Loucy (cell line): ENCODE measurements at regions not wholly inside any gene's neighbourhood (a gene's known extent, or its start where the extent isn't known, plus 50 kb on each side); places are given as distances from the start of the nearest gene placed in this dataset.
A peak's percentile ranks its signal among the peaks of the same experiment; 100 is the strongest.

ENCODE experiments used
- H2AFZ ChIP-seq: fragments of 200-600 bp; sonication (generic); 2 replicates; pipeline ENCODE4 v1.6.0; 2016; ENCODE audit warnings: antibody characterized with exemption, mild to moderate bottlenecking, low read length, moderate library complexity
- H3F3A ChIP-seq: fragments of 200-600 bp; 2 replicates; pipeline ENCODE4 v1.6.0; 2016; ENCODE audit warnings: antibody characterized with exemption, low read depth, mild to moderate bottlenecking
- H3K27me3 ChIP-seq: fragments of 200-600 bp; sonication (generic); 2 replicates; pipeline ENCODE4 v1.6.1; 2014; ENCODE audit warnings: low read length, mild to moderate bottlenecking; ENCODE audit not compliant: insufficient read depth, poor library complexity, severe bottlenecking
- H3K36me3 ChIP-seq: fragments of 200-600 bp; sonication (generic); 2 replicates; pipeline ENCODE4 v1.6.1; 2016; ENCODE audit warnings: low read length; ENCODE audit not compliant: insufficient read depth
- H3K4me1 ChIP-seq: fragments of 200-600 bp; sonication (generic); 2 replicates; pipeline ENCODE4 v1.5.1; 2014; ENCODE audit warnings: low read length, mild to moderate bottlenecking; ENCODE audit not compliant: insufficient read depth, poor library complexity, severe bottlenecking
- H3K4me2 ChIP-seq: fragments of 200-600 bp; sonication (generic); 2 replicates; pipeline ENCODE4 v1.6.0; 2014; ENCODE audit warnings: antibody characterized with exemption, low read length, low read depth, mild to moderate bottlenecking; ENCODE audit not compliant: poor library complexity, severe bottlenecking
- H3K4me3 ChIP-seq: fragments of 200-600 bp; sonication (generic); 2 replicates; pipeline ENCODE4 v1.5.1; 2014; ENCODE audit warnings: low read length, mild to moderate bottlenecking, mixed read lengths; ENCODE audit not compliant: poor library complexity, severe bottlenecking
- H3K79me2 ChIP-seq: fragments of 200-600 bp; sonication (generic); 2 replicates; pipeline ENCODE4 v1.6.1; 2014; ENCODE audit warnings: low read length; ENCODE audit not compliant: insufficient read depth
- H3K9ac ChIP-seq: fragments of 200-600 bp; sonication (generic); 2 replicates; pipeline ENCODE4 v1.6.0; 2014; ENCODE audit warnings: mild to moderate bottlenecking, low read depth, low read length, moderate library complexity; ENCODE audit not compliant: poor library complexity, severe bottlenecking
- H3K9me2 ChIP-seq: fragments of 200-600 bp; sonication (generic); replicated peaks from 2 replicates; pipeline ENCODE4 v1.6.1; 2016; ENCODE audit warnings: low read depth, low read length, mixed read lengths
- H3K9me3 ChIP-seq: fragments of 200-600 bp; sonication (generic); 2 replicates; pipeline ENCODE4 v1.6.1; 2014; ENCODE audit warnings: mild to moderate bottlenecking, antibody characterized with exemption, low read length, low read depth; ENCODE audit not compliant: insufficient read depth
- H4K20me1 ChIP-seq: fragments of 200-600 bp; sonication (generic); 2 replicates; pipeline ENCODE4 v1.6.0; 2014; ENCODE audit warnings: antibody characterized with exemption, low read length, mild to moderate bottlenecking; ENCODE audit not compliant: insufficient read depth, poor library complexity, severe bottlenecking
- CTCF ChIP-seq: fragments of 200-600 bp; sonication (generic); conservative IDR thresholded peaks from 2 replicates; pipeline ENCODE4 v1.5.1; 2014; ENCODE audit warnings: mild to moderate bottlenecking, antibody characterized with exemption, low read length
- EZH2phosphoT487 ChIP-seq: fragments of 200-600 bp; IDR thresholded peaks from 2 replicates; pipeline ENCODE4 v1.6.1; 2018; ENCODE audit warnings: antibody characterized with exemption, mild to moderate bottlenecking, moderate library complexity, borderline replicate concordance

- no peaks in the 10 kb centered on the region for H3K79me2 ChIP-seq
- H3K9ac ChIP-seq = no peak overlapping the region
- no peak overlapping the region for H3K4me2 ChIP-seq
- no peak overlapping the region for H3K4me3 ChIP-seq
- H3F3A ChIP-seq = no peaks in the 10 kb centered on the region
- TF ChIP-seq CTCF (no peak), EZH2phosphoT487 (no peak)
- H3K4me1 ChIP-seq = no peaks in the 10 kb centered on the region
- H4K20me1 ChIP-seq = no peaks in the 10 kb centered on the region
- H3K9me3 ChIP-seq = no peaks in the 10 kb centered on the region
- H3K36me3 ChIP-seq = no peaks in the 10 kb centered on the region
- no peak overlapping the region for H2AFZ ChIP-seq
- H3K27me3 ChIP-seq = no peaks in the 10 kb centered on the region
- no peaks in the 10 kb centered on the region for H3K9me2 ChIP-seq
Measured at GRCh38 chr13:68938639-68939038, 1169.0 kb upstream of the ATXN8OS start.

- no peaks in the 10 kb centered on the region for H3K36me3 ChIP-seq
- no peaks in the 10 kb centered on the region for H3K27me3 ChIP-seq
- no peaks in the 10 kb centered on the region for H3K4me1 ChIP-seq
- no peak overlapping the region for H3K9ac ChIP-seq
- no peaks in the 10 kb centered on the region for H4K20me1 ChIP-seq
- no peak overlapping the region for H2AFZ ChIP-seq
- TF ChIP-seq EZH2phosphoT487 = no peak
- TF ChIP-seq CTCF = no peak
- no peaks in the 10 kb centered on the region for H3K9me2 ChIP-seq
- no peak overlapping the region for H3K4me2 ChIP-seq
- no peak overlapping the region for H3K4me3 ChIP-seq
- H3K9me3 ChIP-seq = no peaks in the 10 kb centered on the region
- no peaks in the 10 kb centered on the region for H3F3A ChIP-seq
- no peaks in the 10 kb centered on the region for H3K79me2 ChIP-seq
Measured at GRCh38 chr13:68929075-68929745, 1178.4 kb upstream of the ATXN8OS start.

- Histone ChIP-seq H3F3A (no peaks in the 10 kb centered on the region), H3K4me2 (no peak overlapping the region), H3K36me3 (no peaks in the 10 kb centered on the region), H3K4me3 (no peak overlapping the region), H3K9me2 (no peaks in the 10 kb centered on the region), H3K4me1 (no peaks in the 10 kb centered on the region), H4K20me1 (no peaks in the 10 kb centered on the region), H2AFZ (no peak overlapping the region), H3K79me2 (no peaks in the 10 kb centered on the region), H3K9me3 (no peaks in the 10 kb centered on the region), H3K27me3 (no peaks in the 10 kb centered on the region), H3K9ac (no peak overlapping the region)
- TF ChIP-seq EZH2phosphoT487 (no peak), CTCF (peak; percentile 47)
Measured at GRCh38 chr13:68927387-68928026, 1180.1 kb upstream of the ATXN8OS start.
